UCSD-AML1 (cell line): ENCODE measurements at regions not wholly inside any gene's neighbourhood (a gene's known extent, or its start where the extent isn't known, plus 50 kb on each side); places are given as distances from the start of the nearest gene placed in this dataset.

Source experiments
- DNase-seq: peaks from one replicate; lab custom pipeline; 2025; ENCODE audit not compliant: unreplicated experiment; lab: John Stamatoyannopoulos, UW

DNA sequence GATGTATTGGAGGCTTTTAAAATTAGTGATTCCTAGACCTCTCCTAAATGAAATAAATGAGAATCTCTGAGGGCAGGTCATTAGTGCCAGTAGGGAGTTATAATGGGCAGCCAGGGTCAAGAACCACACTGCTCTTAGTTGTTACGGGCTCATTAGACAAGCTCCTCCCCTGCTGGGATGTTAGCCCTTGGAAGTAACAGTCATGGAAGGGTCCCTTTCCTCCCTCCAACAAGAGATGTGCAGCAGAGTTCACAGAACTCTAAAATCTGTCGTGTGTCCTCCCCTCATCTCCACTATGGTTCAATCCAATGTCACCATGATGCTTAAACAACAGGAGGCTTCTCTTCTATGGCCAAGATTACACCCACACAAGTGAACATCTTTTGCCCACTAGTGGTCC lies 419.5 kb downstream of the INSC start:
- DNase-seq = no peak

GRCh38 chr11:15535414-15535813 lies 420.7 kb downstream of the INSC start:
- no peak for DNase-seq

DNA sequence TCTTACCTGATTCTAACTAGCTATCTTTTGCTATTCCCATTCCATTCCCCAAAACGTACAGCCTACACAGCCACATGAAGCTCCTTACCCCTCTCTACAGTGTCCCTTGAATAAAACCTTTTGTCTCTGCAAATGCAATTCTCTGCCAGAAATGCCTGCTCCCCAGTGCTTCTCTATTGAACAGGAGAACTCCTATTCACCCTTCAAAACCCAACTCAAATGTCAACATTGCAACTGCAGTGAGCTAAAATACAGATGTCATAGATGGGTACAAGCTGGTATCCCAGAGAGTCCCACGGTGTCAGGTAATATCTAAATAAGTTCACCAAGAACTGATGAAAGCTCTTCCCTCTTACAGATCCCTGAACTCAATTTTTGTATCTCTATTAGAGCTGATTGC lies 421.7 kb downstream of the INSC start:
- DNase-seq = no peak

GRCh38 chr11:15539645-15540044 lies 424.9 kb downstream of the INSC start:
- no peak for DNase-seq

DNA sequence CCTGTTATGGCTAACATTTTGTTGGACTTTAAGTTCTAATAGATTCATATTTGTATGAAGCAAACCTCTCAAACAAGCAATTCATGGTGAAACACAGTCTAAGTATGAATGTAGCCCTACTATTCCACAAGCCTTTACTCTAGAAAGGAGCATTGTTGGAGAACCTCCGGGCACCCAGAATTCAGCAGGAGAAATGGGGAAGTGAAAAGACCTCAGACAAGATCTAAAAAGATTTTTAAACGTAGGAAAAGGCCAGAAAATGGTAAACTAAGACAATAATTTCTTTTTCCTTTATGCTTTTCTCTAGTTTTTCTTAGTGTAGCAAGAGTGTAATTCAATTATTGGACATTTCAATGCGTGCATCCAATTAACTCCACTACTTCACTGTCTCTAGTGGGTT lies 426.4 kb downstream of the INSC start:
- DNase-seq = no peak

DNA sequence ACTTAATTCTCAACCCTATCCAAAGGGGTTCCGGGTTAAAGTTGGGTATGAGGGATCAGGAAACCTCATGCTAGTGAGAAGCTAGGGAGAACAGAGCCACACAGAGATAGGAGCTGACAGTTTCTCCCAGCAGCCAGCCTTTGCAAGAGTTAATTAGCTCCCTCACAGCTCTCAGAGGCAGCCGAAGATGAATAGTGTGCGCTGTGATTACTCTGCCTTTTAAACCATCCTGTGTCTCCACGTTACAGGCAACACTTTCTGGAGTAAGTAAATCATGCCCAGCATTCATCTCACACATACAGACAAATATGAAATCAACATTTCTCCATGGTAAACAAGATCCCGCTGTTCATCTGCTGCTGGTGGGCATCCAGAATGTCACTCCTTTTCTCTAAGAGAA lies 429.6 kb downstream of the INSC start:
- DNase-seq = no peak

- DNase-seq = no peak
Measured at GRCh38 chr11:15547685-15548084, 433.0 kb downstream of the INSC start.

- no peak for DNase-seq
Measured at GRCh38 chr11:15551901-15552851, 437.5 kb downstream of the INSC start.

DNA sequence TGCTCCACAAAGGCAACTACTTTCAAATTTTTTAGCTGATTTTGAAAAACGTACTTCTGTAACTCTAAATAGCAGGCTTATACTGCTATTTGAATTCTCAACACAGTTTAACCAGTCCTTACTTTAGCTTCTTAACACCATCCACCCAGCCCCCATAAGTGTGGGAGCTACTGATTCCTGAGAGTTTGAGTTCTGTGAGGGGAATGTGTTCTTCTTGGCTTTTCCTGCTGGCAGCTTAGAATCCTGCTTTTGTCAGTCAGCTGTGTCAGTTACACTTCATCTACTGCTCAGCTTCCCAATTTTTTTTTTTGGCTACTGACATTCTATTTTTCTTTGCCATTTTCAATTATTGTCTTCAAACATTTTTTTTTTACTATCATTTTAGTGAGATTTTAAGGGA lies 440.4 kb downstream of the INSC start:
- DNase-seq = no peak

DNA sequence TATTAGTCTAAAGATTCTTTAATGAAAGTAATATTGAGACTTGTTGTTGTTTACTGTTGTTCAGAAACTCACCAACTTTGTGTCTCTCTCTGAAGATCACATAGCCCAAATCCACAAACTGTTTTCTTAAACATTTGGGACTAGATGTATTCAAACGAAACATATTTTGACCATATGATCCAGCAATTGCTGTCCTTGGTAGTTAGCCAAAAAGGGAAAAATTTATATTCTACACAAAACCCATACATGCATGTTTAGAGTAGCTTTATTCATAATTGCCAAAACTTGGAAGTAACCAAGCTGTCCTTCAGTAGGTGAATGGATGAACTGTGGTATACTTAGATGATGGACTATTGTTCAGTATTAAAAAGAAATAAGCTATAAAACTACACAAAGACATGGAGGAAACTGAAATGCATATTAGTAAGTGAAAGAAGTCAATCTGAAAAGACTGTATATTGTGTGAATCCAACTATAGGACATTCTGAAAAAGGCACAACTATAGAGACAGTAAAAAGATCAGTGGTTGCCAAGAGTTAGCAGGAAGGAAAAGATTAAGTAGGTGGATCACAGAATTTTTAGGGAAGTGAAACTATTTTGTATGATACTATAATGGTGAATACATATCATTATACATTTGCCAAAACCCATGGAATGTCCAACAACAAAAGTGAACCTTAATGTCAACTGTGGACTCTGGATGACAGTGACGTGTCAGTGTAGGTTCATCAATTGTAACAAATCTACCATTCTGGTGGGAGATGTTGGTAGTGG lies 442.9 kb downstream of the INSC start:
- DNase-seq = no peak

GRCh38 chr11:15558513-15559181 lies 443.9 kb downstream of the INSC start:
- DNase-seq = no peak

- DNase-seq = no peak
Measured at GRCh38 chr11:15560689-15561467, 446.2 kb downstream of the INSC start.

- no peak for DNase-seq
Measured at GRCh38 chr11:15562230-15562629, 447.5 kb downstream of the INSC start.

DNA sequence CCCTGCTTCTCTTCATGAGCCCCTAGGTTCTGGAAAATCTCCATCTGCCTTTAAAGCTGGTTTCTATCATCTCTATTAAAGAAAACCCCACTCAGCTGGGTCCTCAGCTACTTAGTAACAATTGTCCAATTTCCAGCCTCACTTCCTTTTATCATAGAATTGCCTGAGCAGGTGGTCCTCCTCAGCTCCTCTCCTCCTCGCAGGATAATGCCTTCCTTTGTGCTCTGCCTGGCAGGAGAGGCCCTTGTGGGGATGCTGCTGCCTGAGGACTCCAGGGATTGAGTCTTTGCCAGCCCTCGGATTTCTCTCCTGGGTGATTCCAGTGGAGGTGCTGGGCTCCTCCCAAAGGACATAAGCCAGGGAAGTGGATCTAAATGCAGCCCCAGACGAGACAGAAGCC lies 448.3 kb downstream of the INSC start:
- DNase-seq = no peak

DNA sequence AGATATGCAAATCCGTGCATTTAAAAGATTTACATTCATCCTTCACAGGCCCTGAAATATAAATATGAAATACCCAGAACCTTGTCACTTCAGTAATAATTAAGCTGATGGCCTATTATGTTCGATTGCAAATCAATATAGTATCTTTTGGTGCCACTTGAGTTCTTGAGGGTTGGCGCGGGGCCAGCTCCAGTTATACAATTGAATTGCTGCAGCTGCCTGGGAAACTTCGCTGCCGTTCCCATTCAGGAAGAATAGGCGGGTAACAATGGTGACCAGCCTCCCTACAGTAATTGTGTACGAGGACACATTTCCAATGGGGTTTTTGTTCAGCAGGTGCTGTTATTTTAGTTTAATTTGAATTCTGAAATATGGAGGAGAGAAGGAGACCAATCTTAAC lies 451.2 kb downstream of the INSC start:
- DNase-seq = no peak

- DNase-seq = no peak
Measured at GRCh38 chr11:15568440-15568839, 453.7 kb downstream of the INSC start.

GRCh38 chr11:15569305-15570025 lies 454.7 kb downstream of the INSC start:
- no peak for DNase-seq

- DNase-seq = no peak
Measured at GRCh38 chr11:15575409-15575808, 460.7 kb downstream of the INSC start.

DNA sequence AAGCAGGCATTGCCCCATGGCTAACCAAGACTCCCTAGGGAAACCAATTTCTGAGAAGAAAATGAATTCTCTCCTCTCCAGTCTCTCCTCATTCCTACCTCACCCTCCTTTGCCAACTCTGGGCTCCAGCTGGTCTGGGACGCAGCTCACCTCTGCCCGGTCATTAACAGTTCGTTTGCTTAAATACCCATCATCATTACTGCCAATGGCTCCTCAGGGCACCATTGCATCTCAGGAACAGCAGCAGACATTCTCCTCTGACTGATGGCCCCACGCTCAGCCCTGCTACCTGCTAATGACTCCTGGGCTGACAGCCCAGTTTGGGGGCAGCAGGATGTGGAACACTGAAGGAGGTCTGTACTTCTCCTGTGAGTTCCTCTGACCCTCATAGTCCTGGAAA lies 462.0 kb downstream of the INSC start:
- DNase-seq = no peak

DNA sequence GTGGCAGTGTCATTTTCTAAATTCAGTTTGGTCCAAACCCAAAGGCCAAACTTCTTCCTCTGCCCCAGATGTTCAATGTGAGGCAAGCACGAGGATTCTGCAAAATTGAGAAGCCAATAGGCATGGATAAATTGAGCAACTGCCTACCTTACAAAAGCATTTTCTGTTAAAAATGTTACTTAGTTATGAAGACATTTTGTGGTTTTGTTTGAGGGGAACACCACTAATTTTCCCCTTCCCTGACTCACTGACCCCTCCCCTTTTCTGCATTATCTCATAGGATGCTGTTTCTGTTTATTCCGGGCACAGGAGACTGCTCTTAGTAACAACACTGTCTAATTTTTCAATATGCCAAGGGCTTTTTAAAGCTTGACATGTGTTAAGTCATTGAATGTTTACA lies 462.8 kb downstream of the INSC start:
- DNase-seq = no peak
